ENCODE measurements at regions not wholly inside any gene's neighbourhood (a gene's known extent, or its start where the extent isn't known, plus 50 kb on each side); places are given as distances from the start of the nearest gene placed in this dataset.

- Histone ChIP-seq H2AFZ (ENCODE audit: low read depth, low read length) (no peak overlapping the region), H4K20me1 (ENCODE audit: insufficient read depth) (no peaks in the 10 kb centered on the region), H3K79me2 (replicated peaks; ENCODE audit: insufficient read depth, low read length) (no peaks in the 10 kb centered on the region), H3K9me3 (ENCODE audit: low read length) (no peaks in the 10 kb centered on the region), H3K4me2 (ENCODE audit: low read length) (no peak overlapping the region), H3K9ac (ENCODE audit: low read length) (no peak overlapping the region), H3K27ac (ENCODE audit: low read length) (no peak overlapping the region), H3F3A (ENCODE audit: insufficient read depth, low read length, poor library complexity, severe bottlenecking) (no peaks in the 10 kb centered on the region), H3K9me2 (ENCODE audit: insufficient read depth, low read length) (no peaks in the 10 kb centered on the region), H3K36me3 (ENCODE audit: insufficient read depth, low read length) (no peaks in the 10 kb centered on the region), H3K4me3 (ENCODE audit: low read length) (no peak overlapping the region), H3K27me3 (ENCODE audit: insufficient read depth, low read depth, low read length) (no peaks in the 10 kb centered on the region)
- TF ChIP-seq TAF1 (IDR thresholded peaks at IDR 0.05; ENCODE audit: low read depth): no peak
- TF ChIP-seq POLR2AphosphoS5 (IDR thresholded peaks at IDR 0.05): no peak
Observed at GRCh38 chr6:155955038-155955437, 499.4 kb upstream of the NOX3 start.

- Histone ChIP-seq H3K4me2 (ENCODE audit: low read length) (no peak overlapping the region), H3K79me2 (replicated peaks; ENCODE audit: insufficient read depth, low read length) (no peaks in the 10 kb centered on the region), H3K27me3 (ENCODE audit: insufficient read depth, low read depth, low read length) (no peaks in the 10 kb centered on the region), H4K20me1 (ENCODE audit: insufficient read depth) (no peaks in the 10 kb centered on the region), H3K9me2 (ENCODE audit: insufficient read depth, low read length) (no peaks in the 10 kb centered on the region), H3F3A (ENCODE audit: insufficient read depth, low read length, poor library complexity, severe bottlenecking) (no peaks in the 10 kb centered on the region), H3K9ac (ENCODE audit: low read length) (no peak overlapping the region), H3K9me3 (ENCODE audit: low read length) (no peaks in the 10 kb centered on the region), H3K4me3 (ENCODE audit: low read length) (no peak overlapping the region), H3K27ac (ENCODE audit: low read length) (no peak overlapping the region), H2AFZ (ENCODE audit: low read depth, low read length) (no peak overlapping the region), H3K36me3 (ENCODE audit: insufficient read depth, low read length) (no peaks in the 10 kb centered on the region)
- no peak for TF ChIP-seq POLR2AphosphoS5 (IDR thresholded peaks at IDR 0.05)
- no peak for TF ChIP-seq RAD21 (conservative IDR thresholded peaks at IDR 0.05)
- no peak for TF ChIP-seq EP300 (conservative IDR thresholded peaks at IDR 0.05; ENCODE audit: poor library complexity, severe bottlenecking)
- no peak for TF ChIP-seq MXI1 (conservative IDR thresholded peaks at IDR 0.05; ENCODE audit: poor library complexity, severe bottlenecking)
- no peak for TF ChIP-seq SMC3 (conservative IDR thresholded peaks at IDR 0.05; ENCODE audit: poor library complexity)
- TF ChIP-seq CTCF (IDR thresholded peaks at IDR 0.05; ENCODE audit: poor library complexity, severe bottlenecking): no peak
- TF ChIP-seq REST (IDR thresholded peaks at IDR 0.05; ENCODE audit: borderline replicate concordance): no peak
- TF ChIP-seq EZH2 (IDR thresholded peaks at IDR 0.05; ENCODE audit: borderline replicate concordance, insufficient read depth, low read length, poor library complexity, severe bottlenecking): no peak
- no peak for TF ChIP-seq TAF1 (IDR thresholded peaks at IDR 0.05; ENCODE audit: low read depth)
Observed at GRCh38 chr6:155954149-155954548, 498.5 kb upstream of the NOX3 start.

GRCh38 chr6:155949256-155949655 lies 493.6 kb upstream of the NOX3 start:
- Histone ChIP-seq H3K36me3 (ENCODE audit: insufficient read depth, low read length) (no peaks in the 10 kb centered on the region), H3K27me3 (ENCODE audit: insufficient read depth, low read depth, low read length) (no peaks in the 10 kb centered on the region), H3K27ac (ENCODE audit: low read length) (no peak overlapping the region), H3K9ac (ENCODE audit: low read length) (no peak overlapping the region), H3K9me2 (ENCODE audit: insufficient read depth, low read length) (no peaks in the 10 kb centered on the region), H4K20me1 (ENCODE audit: insufficient read depth) (no peaks in the 10 kb centered on the region), H2AFZ (ENCODE audit: low read depth, low read length) (no peak overlapping the region), H3K79me2 (replicated peaks; ENCODE audit: insufficient read depth, low read length) (no peaks in the 10 kb centered on the region), H3K9me3 (ENCODE audit: low read length) (no peaks in the 10 kb centered on the region), H3F3A (ENCODE audit: insufficient read depth, low read length, poor library complexity, severe bottlenecking) (no peaks in the 10 kb centered on the region), H3K4me3 (ENCODE audit: low read length) (no peak overlapping the region), H3K4me2 (ENCODE audit: low read length) (no peak overlapping the region)
- TF ChIP-seq POLR2AphosphoS5 (IDR thresholded peaks at IDR 0.05): no peak
- TF ChIP-seq EP300 (conservative IDR thresholded peaks at IDR 0.05; ENCODE audit: poor library complexity, severe bottlenecking): no peak
- TF ChIP-seq EZH2 (IDR thresholded peaks at IDR 0.05; ENCODE audit: borderline replicate concordance, insufficient read depth, low read length, poor library complexity, severe bottlenecking): no peak
- no peak for TF ChIP-seq TAF1 (IDR thresholded peaks at IDR 0.05; ENCODE audit: low read depth)
- TF ChIP-seq RAD21 (conservative IDR thresholded peaks at IDR 0.05): no peak
- no peak for TF ChIP-seq CTCF (IDR thresholded peaks at IDR 0.05; ENCODE audit: poor library complexity, severe bottlenecking)
- no peak for TF ChIP-seq SMC3 (conservative IDR thresholded peaks at IDR 0.05; ENCODE audit: poor library complexity)
- no peak for TF ChIP-seq MXI1 (conservative IDR thresholded peaks at IDR 0.05; ENCODE audit: poor library complexity, severe bottlenecking)
- TF ChIP-seq REST (IDR thresholded peaks at IDR 0.05; ENCODE audit: borderline replicate concordance): no peak

Data from neural cell (in vitro differentiated cells).